ENCODE measurements at regions not wholly inside any gene's neighbourhood (a gene's known extent, or its start where the extent isn't known, plus 50 kb on each side); places are given as distances from the start of the nearest gene placed in this dataset.
A peak's percentile ranks its signal among the peaks of the same experiment; 100 is the strongest.

GRCh38 chr4:10299601-10300000, 157.6 kb downstream of the ZNF518B start:
- no peaks in the 10 kb centered on the region for H3K36me3 ChIP-seq
- H3K9me3 ChIP-seq, result no peaks in the 10 kb centered on the region
- peaks cover 0 to 4% (median 0%) of the 10 kb centered on the region in 7 donors for H3K27me3 ChIP-seq
- ATAC-seq (no peak), DNase-seq (no peak)
- no peak for TF ChIP-seq CTCF (IDR thresholded peaks at IDR 0.05)
- no peak overlapping the region for H3K4me3 ChIP-seq
- H3K27ac ChIP-seq, result no peak overlapping the region
- WGBS, 2 donors, result 51 to 64% methylated on average over 3 of the region's 3 CpGs
- peaks cover 0 to 10% (median 0%) of the 10 kb centered on the region in 9 donors for H3K4me1 ChIP-seq
- intact Hi-C loops (cut with DNase I), result no loop called here

GRCh38 chr4:10298681-10299080, 158.5 kb downstream of the ZNF518B start:
- DNase-seq (no peak), ATAC-seq (no peak)
- intact Hi-C loops (cut with DNase I), result no loop called here
- H3K27me3 ChIP-seq, result peaks cover 0 to 4% (median 0%) of the 10 kb centered on the region in 7 donors
- H3K36me3 ChIP-seq, result no peaks in the 10 kb centered on the region
- TF ChIP-seq CTCF (IDR thresholded peaks at IDR 0.05), result no peak
- H3K4me3 ChIP-seq, result no peak overlapping the region
- H3K9me3 ChIP-seq, result no peaks in the 10 kb centered on the region
- no peak overlapping the region for H3K27ac ChIP-seq
- peaks cover 0 to 10% (median 0%) of the 10 kb centered on the region in 9 donors for H3K4me1 ChIP-seq
- 87 to 89% methylated on average over 3 of the region's 3 CpGs for WGBS, 2 donors

- no peaks in the 10 kb centered on the region for H3K36me3 ChIP-seq
- WGBS, 2 donors, result 22 to 24% methylated on average over 3 of the region's 3 CpGs
- peak overlapping the region in 1 of 10 donors; percentile 32 for H3K27ac ChIP-seq
- no peak for DNase-seq
- no peak for TF ChIP-seq CTCF (IDR thresholded peaks at IDR 0.05)
- H3K4me1 ChIP-seq, result peaks cover 0 to 10% (median 0%) of the 10 kb centered on the region in 9 donors
- intact Hi-C loops (cut with DNase I), result no loop called here
- no peaks in the 10 kb centered on the region for H3K9me3 ChIP-seq
- peaks cover 0 to 4% (median 0%) of the 10 kb centered on the region in 7 donors for H3K27me3 ChIP-seq
- ATAC-seq, result peak in 4 of 8 donors; percentile 58 to 90 (median 64)
- no peak overlapping the region for H3K4me3 ChIP-seq
Measured at GRCh38 chr4:10296730-10297129, 160.5 kb downstream of the ZNF518B start.

- Histone ChIP-seq H3K36me3 (no peaks in the 10 kb centered on the region), H3K27me3 (peaks cover 0 to 4% (median 0%) of the 10 kb centered on the region in 7 donors), H3K9me3 (no peaks in the 10 kb centered on the region), H3K27ac (no peak overlapping the region), H3K4me1 (peaks cover 0 to 10% (median 0%) of the 10 kb centered on the region in 9 donors), H3K4me3 (no peak overlapping the region)
- DNase-seq (no peak), ATAC-seq (no peak)
- intact Hi-C loops (cut with DNase I), result no loop called here
- WGBS, 2 donors, result 85 to 87% methylated on average over 3 of the region's 3 CpGs
- TF ChIP-seq CTCF (IDR thresholded peaks at IDR 0.05), result no peak
Measured at GRCh38 chr4:10295301-10295700, 161.9 kb downstream of the ZNF518B start.
